ENCODE measurements at regions not wholly inside any gene's neighbourhood (a gene's known extent, or its start where the extent isn't known, plus 50 kb on each side); places are given as distances from the start of the nearest gene placed in this dataset.

- no TSS peak for BruUV-seq (replicated peaks)
- DNase-seq (ENCODE audit: low spot score) = no peak
These were observed 175.7 kb upstream of the UBL3 start for GRCh38 chr13:30026093-30026492.

DNA sequence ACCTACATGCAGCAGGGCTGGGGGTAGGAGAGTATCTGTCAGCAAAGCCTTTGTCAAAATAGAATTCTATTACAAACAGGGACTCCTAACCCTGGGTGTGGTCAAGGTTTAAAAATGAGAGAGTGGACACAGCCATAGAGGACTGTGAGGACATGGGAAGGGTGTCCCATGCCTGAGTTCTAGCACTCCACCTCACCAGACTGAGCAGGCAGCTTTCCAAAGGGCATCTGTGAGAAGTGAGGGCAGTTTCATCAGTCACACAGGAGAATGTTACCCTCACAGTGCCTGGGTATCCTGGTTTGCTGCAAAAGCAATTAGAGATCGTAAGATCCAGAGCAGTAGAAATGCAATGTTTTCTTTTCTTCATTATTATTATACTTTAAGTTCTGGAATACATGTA lies 174.9 kb upstream of the UBL3 start:
- Histone ChIP-seq H3K4me1 (ENCODE audit: insufficient read depth, low read length, poor library complexity, severe bottlenecking) (no peaks in the 10 kb centered on the region), H3K27ac (ENCODE audit: low read depth, low read length, poor library complexity, severe bottlenecking) (no peak overlapping the region), H3K4me2 (ENCODE audit: low read length) (no peak overlapping the region), H3K36me3 (ENCODE audit: insufficient read depth, low read length) (no peaks in the 10 kb centered on the region), H3K9me3 (ENCODE audit: low read length) (no peaks in the 10 kb centered on the region), H3K79me2 (ENCODE audit: insufficient read depth, low read depth, low read length) (no peaks in the 10 kb centered on the region), H3K4me3 (ENCODE audit: low read depth, low read length, poor library complexity, severe bottlenecking) (no peak overlapping the region), H3K9me2 (ENCODE audit: insufficient read depth, low read length) (no peaks in the 10 kb centered on the region), H2AFZ (ENCODE audit: low read length) (no peak overlapping the region), H4K20me1 (ENCODE audit: insufficient read depth, low read length) (no peaks in the 10 kb centered on the region)
- BruUV-seq (replicated peaks) = no TSS peak
- CTCF ChIA-PET (ENCODE audit: unreplicated experiment) = no interaction called here
- intact Hi-C loops (cut with micrococcal nuclease; ENCODE audit: unreplicated experiment) = no loop called here
- TF ChIP-seq EZH2phosphoT487 (IDR thresholded peaks at IDR 0.05; ENCODE audit: borderline replicate concordance, low read depth, low read length) = no peak
- no peak for DNase-seq (ENCODE audit: low spot score)
- POLR2A ChIA-PET = no interaction called here

More at GRCh38 chr13:30026093-30026492, 175.7 kb upstream of the UBL3 start:
- Histone ChIP-seq H3K9me3 (ENCODE audit: low read length) (no peaks in the 10 kb centered on the region), H3K9me2 (ENCODE audit: insufficient read depth, low read length) (no peaks in the 10 kb centered on the region), H3K27ac (ENCODE audit: low read depth, low read length, poor library complexity, severe bottlenecking) (no peak overlapping the region), H3K4me1 (ENCODE audit: insufficient read depth, low read length, poor library complexity, severe bottlenecking) (no peaks in the 10 kb centered on the region), H3K79me2 (ENCODE audit: insufficient read depth, low read depth, low read length) (no peaks in the 10 kb centered on the region), H3K36me3 (ENCODE audit: insufficient read depth, low read length) (no peaks in the 10 kb centered on the region), H3K4me2 (ENCODE audit: low read length) (no peak overlapping the region), H2AFZ (ENCODE audit: low read length) (no peak overlapping the region), H3K4me3 (ENCODE audit: low read depth, low read length, poor library complexity, severe bottlenecking) (no peak overlapping the region), H4K20me1 (ENCODE audit: insufficient read depth, low read length) (no peaks in the 10 kb centered on the region)
- intact Hi-C loops (cut with micrococcal nuclease; ENCODE audit: unreplicated experiment) = no loop called here
- no peak for TF ChIP-seq EZH2phosphoT487 (IDR thresholded peaks at IDR 0.05; ENCODE audit: borderline replicate concordance, low read depth, low read length)
- TF ChIP-seq, protein P1, sequence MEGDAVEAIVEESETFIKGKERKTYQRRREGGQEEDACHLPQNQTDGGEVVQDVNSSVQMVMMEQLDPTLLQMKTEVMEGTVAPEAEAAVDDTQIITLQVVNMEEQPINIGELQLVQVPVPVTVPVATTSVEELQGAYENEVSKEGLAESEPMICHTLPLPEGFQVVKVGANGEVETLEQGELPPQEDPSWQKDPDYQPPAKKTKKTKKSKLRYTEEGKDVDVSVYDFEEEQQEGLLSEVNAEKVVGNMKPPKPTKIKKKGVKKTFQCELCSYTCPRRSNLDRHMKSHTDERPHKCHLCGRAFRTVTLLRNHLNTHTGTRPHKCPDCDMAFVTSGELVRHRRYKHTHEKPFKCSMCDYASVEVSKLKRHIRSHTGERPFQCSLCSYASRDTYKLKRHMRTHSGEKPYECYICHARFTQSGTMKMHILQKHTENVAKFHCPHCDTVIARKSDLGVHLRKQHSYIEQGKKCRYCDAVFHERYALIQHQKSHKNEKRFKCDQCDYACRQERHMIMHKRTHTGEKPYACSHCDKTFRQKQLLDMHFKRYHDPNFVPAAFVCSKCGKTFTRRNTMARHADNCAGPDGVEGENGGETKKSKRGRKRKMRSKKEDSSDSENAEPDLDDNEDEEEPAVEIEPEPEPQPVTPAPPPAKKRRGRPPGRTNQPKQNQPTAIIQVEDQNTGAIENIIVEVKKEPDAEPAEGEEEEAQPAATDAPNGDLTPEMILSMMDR (conservative IDR thresholded peaks at IDR 0.05; ENCODE audit: low read length) = no peak
- ChIA-PET CTCF (ENCODE audit: unreplicated experiment) (no interaction called here), POLR2A (no interaction called here)

DNA sequence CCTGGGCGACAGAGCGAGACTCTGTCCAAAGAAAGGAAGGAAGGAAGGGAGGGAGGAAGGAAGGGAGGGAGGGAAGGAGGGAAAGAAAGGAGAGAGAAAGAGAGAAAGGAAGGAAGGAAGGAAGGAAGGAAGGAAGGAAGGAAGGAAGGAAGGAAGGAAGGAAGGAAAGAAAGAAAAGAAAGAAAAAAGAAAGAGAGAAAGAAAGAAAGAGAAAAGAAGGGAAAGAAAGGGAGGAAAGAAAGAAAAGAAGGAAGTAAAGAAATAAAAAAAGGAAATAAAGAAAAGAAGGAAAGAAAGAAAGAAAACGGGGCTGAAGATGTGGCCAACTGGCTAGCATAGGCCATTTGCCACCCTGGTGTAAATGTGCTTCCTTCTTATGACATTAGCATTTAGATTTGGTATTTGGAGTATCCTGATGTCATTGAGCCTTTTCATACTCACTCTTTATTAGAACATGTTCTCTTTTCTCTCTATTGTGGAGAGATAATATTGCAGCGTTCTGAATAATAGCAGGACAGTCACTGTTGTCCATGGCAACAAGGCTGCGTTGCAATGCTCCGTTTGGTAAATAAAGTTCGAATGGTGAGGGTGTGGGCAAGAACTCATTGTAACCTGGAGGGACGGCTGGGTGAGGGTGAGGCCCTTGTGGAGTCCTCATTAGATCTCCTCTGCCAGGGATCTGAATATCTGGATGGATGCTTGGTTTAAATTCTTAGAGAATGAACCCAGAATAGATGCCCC lies 173.9 kb upstream of the UBL3 start:
- no TSS peak for BruUV-seq (replicated peaks)
- H3K4me3 ChIP-seq (ENCODE audit: low read depth, low read length, poor library complexity, severe bottlenecking) = no peak overlapping the region
- TF ChIP-seq, protein P1 (conservative IDR thresholded peaks at IDR 0.05; ENCODE audit: low read length) = no peak
- no peak for TF ChIP-seq EZH2phosphoT487 (IDR thresholded peaks at IDR 0.05; ENCODE audit: borderline replicate concordance, low read depth, low read length)
- H2AFZ ChIP-seq (ENCODE audit: low read length) = no peak overlapping the region
- POLR2A ChIA-PET = no interaction called here
- no peaks in the 10 kb centered on the region for H3K36me3 ChIP-seq (ENCODE audit: insufficient read depth, low read length)
- H3K4me2 ChIP-seq (ENCODE audit: low read length) = no peak overlapping the region
- H3K9me2 ChIP-seq (ENCODE audit: insufficient read depth, low read length) = no peaks in the 10 kb centered on the region
- no peaks in the 10 kb centered on the region for H3K79me2 ChIP-seq (ENCODE audit: insufficient read depth, low read depth, low read length)
- no peaks in the 10 kb centered on the region for H3K4me1 ChIP-seq (ENCODE audit: insufficient read depth, low read length, poor library complexity, severe bottlenecking)
- H4K20me1 ChIP-seq (ENCODE audit: insufficient read depth, low read length) = no peaks in the 10 kb centered on the region
- H3K27ac ChIP-seq (ENCODE audit: low read depth, low read length, poor library complexity, severe bottlenecking) = no peak overlapping the region
- no peaks in the 10 kb centered on the region for H3K9me3 ChIP-seq (ENCODE audit: low read length)
- intact Hi-C loops (cut with micrococcal nuclease; ENCODE audit: unreplicated experiment) = no loop called here
- no peak for DNase-seq (ENCODE audit: low spot score)
- CTCF ChIA-PET (ENCODE audit: unreplicated experiment) = no interaction called here

Measured in OCI-LY7 (cell line).